Central memory CD8-positive, alpha-beta T cell (primary cell): ENCODE measurements at regions not wholly inside any gene's neighbourhood (a gene's known extent, or its start where the extent isn't known, plus 50 kb on each side); places are given as distances from the start of the nearest gene placed in this dataset.

Experiments
- ATAC-seq: fragments of 150-1000 bp; cut with Tn5 transposase; replicated peaks from 2 replicates; pipeline ENCODE4 v1.10.0; 2022; ENCODE audit warnings: mild to moderate bottlenecking, moderate FRiP score, moderate number of reproducible peaks; ENCODE audit not compliant: poor library complexity, severe bottlenecking; ENCODE audit errors: extremely low read depth
- DNase-seq, 2 donors: peaks; one replicate each; pipeline ENCODE4 v3.0.0; 2021; ENCODE audit warnings: low spot score in 2 of 2
- H3K27ac Mint-ChIP-seq: one replicate; pipeline ENCODE4 v1.8.0; 2022; ENCODE audit warnings: low read depth, mild to moderate bottlenecking, moderate library complexity, mixed read lengths
- H3K27me3 Mint-ChIP-seq: one replicate; pipeline ENCODE4 v1.8.0; 2022; ENCODE audit warnings: mixed read lengths
- H3K36me3 Mint-ChIP-seq: one replicate; pipeline ENCODE4 v1.8.0; 2022; ENCODE audit warnings: mild to moderate bottlenecking, moderate library complexity, mixed read lengths; ENCODE audit not compliant: insufficient read depth
- H3K4me1 Mint-ChIP-seq: one replicate; pipeline ENCODE4 v1.8.0; 2022; ENCODE audit warnings: mixed read lengths
- H3K4me3 Mint-ChIP-seq: one replicate; pipeline ENCODE4 v1.8.0; 2022; ENCODE audit warnings: mild to moderate bottlenecking, moderate library complexity, mixed read lengths
- H3K9me3 Mint-ChIP-seq: one replicate; pipeline ENCODE4 v1.8.0; 2022; ENCODE audit warnings: mixed read lengths

GRCh38 chr6:153210083-153210482 lies 79.0 kb upstream of the RGS17 start:
- no peak for DNase-seq

GRCh38 chr6:153208706-153209105 lies 77.6 kb upstream of the RGS17 start:
- no peak overlapping the region for H3K4me3 Mint-ChIP-seq
- H3K27me3 Mint-ChIP-seq, result no peaks in the 10 kb centered on the region
- no peaks in the 10 kb centered on the region for H3K4me1 Mint-ChIP-seq
- H3K27ac Mint-ChIP-seq, result no peak overlapping the region
- ATAC-seq, result no peak
- no peaks in the 10 kb centered on the region for H3K9me3 Mint-ChIP-seq
- no peak for DNase-seq
- H3K36me3 Mint-ChIP-seq, result no peaks in the 10 kb centered on the region

More at GRCh38 chr6:153210083-153210482, 79.0 kb upstream of the RGS17 start:
- H3K27me3 Mint-ChIP-seq, result no peaks in the 10 kb centered on the region
- no peak overlapping the region for H3K4me3 Mint-ChIP-seq
- no peaks in the 10 kb centered on the region for H3K36me3 Mint-ChIP-seq
- H3K9me3 Mint-ChIP-seq, result no peaks in the 10 kb centered on the region
- no peak overlapping the region for H3K27ac Mint-ChIP-seq
- no peaks in the 10 kb centered on the region for H3K4me1 Mint-ChIP-seq
- ATAC-seq, result no peak

- Mint-ChIP-seq H3K27me3 (no peaks in the 10 kb centered on the region), H3K9me3 (no peaks in the 10 kb centered on the region), H3K4me3 (no peak overlapping the region), H3K27ac (no peak overlapping the region), H3K4me1 (no peaks in the 10 kb centered on the region), H3K36me3 (no peaks in the 10 kb centered on the region)
- ATAC-seq (no peak), DNase-seq (no peak)
Observed at GRCh38 chr6:153207617-153208016, 76.5 kb upstream of the RGS17 start.

- Mint-ChIP-seq H3K4me3 (no peak overlapping the region), H3K4me1 (no peaks in the 10 kb centered on the region), H3K27me3 (no peaks in the 10 kb centered on the region), H3K9me3 (no peaks in the 10 kb centered on the region), H3K36me3 (no peaks in the 10 kb centered on the region), H3K27ac (no peak overlapping the region)
- no peak for ATAC-seq
- DNase-seq, result no peak
Observed at GRCh38 chr6:153207006-153207405, 75.9 kb upstream of the RGS17 start.

- no peak overlapping the region for H3K27ac Mint-ChIP-seq
- no peak for ATAC-seq
Observed at GRCh38 chr6:153192943-153193885, 62.1 kb upstream of the RGS17 start.

GRCh38 chr6:153183925-153184324 lies 52.8 kb upstream of the RGS17 start:
- Mint-ChIP-seq H3K4me1 (no peaks in the 10 kb centered on the region), H3K27me3 (no peaks in the 10 kb centered on the region), H3K9me3 (peaks cover 7% of the 10 kb centered on the region), H3K27ac (no peak overlapping the region), H3K36me3 (no peaks in the 10 kb centered on the region), H3K4me3 (no peak overlapping the region)
- ATAC-seq (no peak), DNase-seq (no peak)

More at GRCh38 chr6:153192943-153193885, 62.1 kb upstream of the RGS17 start:
- no peaks in the 10 kb centered on the region for H3K36me3 Mint-ChIP-seq
- H3K9me3 Mint-ChIP-seq, result no peaks in the 10 kb centered on the region
- no peak overlapping the region for H3K4me3 Mint-ChIP-seq
- no peak for DNase-seq
- no peaks in the 10 kb centered on the region for H3K27me3 Mint-ChIP-seq
- H3K4me1 Mint-ChIP-seq, result no peaks in the 10 kb centered on the region
